ENCODE measurements at regions not wholly inside any gene's neighbourhood (a gene's known extent, or its start where the extent isn't known, plus 50 kb on each side); places are given as distances from the start of the nearest gene placed in this dataset.

DNA sequence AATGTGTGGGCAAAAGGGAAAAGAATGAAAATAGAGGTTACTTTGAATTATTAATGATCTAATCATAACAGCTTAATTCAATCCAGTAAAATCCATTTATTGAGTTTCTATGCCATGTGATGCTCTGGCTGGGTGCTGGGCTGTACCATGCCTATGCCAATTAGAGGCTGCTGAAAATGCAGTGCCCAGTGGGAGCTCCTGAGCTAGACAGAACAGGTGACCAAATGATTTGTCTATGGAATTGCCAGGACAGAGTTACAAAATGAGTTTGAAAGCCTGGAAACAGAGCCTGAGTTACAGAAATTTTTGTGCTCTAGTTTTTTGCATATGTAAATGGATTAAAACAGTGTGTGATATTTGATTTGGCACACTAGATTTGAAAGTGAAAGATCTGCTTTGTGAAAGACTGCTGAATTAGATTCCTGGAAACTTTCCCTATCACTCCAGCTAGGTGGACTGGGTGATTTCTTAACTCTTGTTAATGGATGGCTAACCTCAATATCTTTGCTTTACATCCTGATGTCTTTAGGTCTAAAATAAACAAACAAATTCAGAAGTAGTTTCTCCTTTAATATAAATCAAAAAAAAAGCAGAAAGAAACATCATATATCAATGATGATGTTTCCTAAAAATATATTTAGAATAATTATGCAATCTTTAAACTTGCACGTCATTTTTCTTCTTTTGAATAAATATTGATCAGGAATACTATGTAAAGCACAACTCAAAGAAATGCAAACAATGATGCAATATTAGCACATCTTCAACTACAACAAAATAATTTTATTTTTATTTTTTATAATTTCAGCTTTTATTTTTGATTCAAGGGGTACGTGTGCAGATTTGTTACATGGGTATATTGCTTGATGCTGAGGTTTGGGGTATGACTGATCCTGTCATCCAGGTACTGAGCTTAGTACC, 194.8 kb upstream of the FBXL7 start:
- no peaks in the 10 kb centered on the region for H3K9me3 ChIP-seq (ENCODE audit: control insufficient read depth, low read length)
- intact Hi-C loops (cut with DNase I), result no loop called here
- DNase-seq (no peak), ATAC-seq (ENCODE audit: low FRiP score) (no peak)
- H3K27me3 ChIP-seq (ENCODE audit: control insufficient read depth in 1 of 2, insufficient read depth in 2 of 2, low read length in 1 of 2), result no peaks in the 10 kb centered on the region
- WGBS, 2 donors, result 54 to 64% methylated on average over 2 of the region's 2 CpGs
- no peak overlapping the region for H3K4me3 ChIP-seq (ENCODE audit: low read length in 2 of 2)
- no peaks in the 10 kb centered on the region for H3K36me3 ChIP-seq (ENCODE audit: control insufficient read depth in 1 of 2, insufficient read depth in 2 of 2, low read length in 1 of 2)
- H3K4me1 ChIP-seq (ENCODE audit: control insufficient read depth in 1 of 2, insufficient read depth in 2 of 2, low read length in 2 of 2), result no peaks in the 10 kb centered on the region
- no peak overlapping the region for H3K27ac ChIP-seq (ENCODE audit: low read depth in 1 of 2, low read length in 2 of 2)

DNA sequence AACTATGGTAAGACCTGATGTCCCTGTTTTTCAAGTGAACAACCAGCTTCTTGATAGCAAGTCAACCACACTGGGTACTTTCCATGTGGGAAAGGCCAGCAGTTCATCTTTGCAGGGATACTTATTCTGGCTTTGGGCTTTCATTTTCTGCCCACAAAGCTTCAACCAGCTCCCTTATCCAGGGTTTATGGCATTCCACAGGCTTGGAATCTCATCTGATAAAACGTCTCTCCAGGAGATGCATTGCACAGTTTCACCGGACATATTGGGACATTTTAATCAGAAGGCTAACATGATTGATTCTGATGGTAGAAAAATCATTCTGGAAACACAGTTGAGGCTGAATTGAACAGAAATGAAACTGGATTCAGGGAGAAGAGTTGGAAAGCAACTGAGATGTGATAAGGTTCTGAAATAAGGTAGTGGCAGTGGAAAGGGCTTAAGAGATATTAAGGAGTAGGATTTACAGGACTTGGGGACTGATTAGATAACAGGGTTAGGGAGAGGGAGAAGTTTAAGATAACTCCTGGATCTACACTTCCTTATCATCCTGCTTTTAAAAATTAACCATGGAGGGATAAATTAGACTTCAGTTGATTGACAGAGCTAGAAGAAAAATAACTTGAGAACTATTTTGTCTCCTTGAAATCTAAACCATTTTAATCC, 195.8 kb upstream of the FBXL7 start:
- ATAC-seq (ENCODE audit: low FRiP score) (no peak), DNase-seq (no peak)
- H3K27me3 ChIP-seq (ENCODE audit: control insufficient read depth in 1 of 2, insufficient read depth in 2 of 2, low read length in 1 of 2), result no peaks in the 10 kb centered on the region
- no peak overlapping the region for H3K27ac ChIP-seq (ENCODE audit: low read depth in 1 of 2, low read length in 2 of 2)
- intact Hi-C loops (cut with DNase I), result no loop called here
- WGBS, 2 donors, result 49 to 53% methylated on average over 2 of the region's 2 CpGs
- no peaks in the 10 kb centered on the region for H3K9me3 ChIP-seq (ENCODE audit: control insufficient read depth, low read length)
- H3K36me3 ChIP-seq (ENCODE audit: control insufficient read depth in 1 of 2, insufficient read depth in 2 of 2, low read length in 1 of 2), result no peaks in the 10 kb centered on the region
- H3K4me1 ChIP-seq (ENCODE audit: control insufficient read depth in 1 of 2, insufficient read depth in 2 of 2, low read length in 2 of 2), result no peaks in the 10 kb centered on the region
- no peak overlapping the region for H3K4me3 ChIP-seq (ENCODE audit: low read length in 2 of 2)

DNA sequence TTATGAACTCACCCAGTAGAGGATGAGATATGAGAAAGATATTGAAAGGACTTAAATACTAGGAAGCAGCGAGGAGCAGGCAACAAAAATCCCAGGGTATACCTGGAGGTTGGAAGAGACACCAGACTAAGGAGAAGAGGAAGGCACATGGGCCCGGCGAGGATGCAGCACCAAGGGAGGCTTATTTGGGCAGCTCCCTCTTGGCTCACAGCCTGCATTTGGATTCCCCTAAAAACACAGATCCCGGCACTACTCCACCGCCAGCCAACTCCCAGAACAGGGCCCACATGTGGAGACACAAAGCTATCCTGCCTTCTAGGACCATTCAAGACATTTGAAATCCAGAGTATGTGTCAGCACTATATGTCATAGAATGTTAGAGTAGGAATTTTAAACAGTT, 199.8 kb upstream of the FBXL7 start:
- H3K4me1 ChIP-seq (ENCODE audit: control insufficient read depth in 1 of 2, insufficient read depth in 2 of 2, low read length in 2 of 2), result no peaks in the 10 kb centered on the region
- intact Hi-C loops (cut with DNase I), result no loop called here
- ATAC-seq (ENCODE audit: low FRiP score), result no peak
- no peak overlapping the region for H3K27ac ChIP-seq (ENCODE audit: low read depth in 1 of 2, low read length in 2 of 2)
- DNase-seq, result peak in 1 of 2 donors; percentile 58
- 95 to 97% methylated on average over 5 of the region's 5 CpGs for WGBS, 2 donors
- H3K4me3 ChIP-seq (ENCODE audit: low read length in 2 of 2), result no peak overlapping the region
- no peaks in the 10 kb centered on the region for H3K36me3 ChIP-seq (ENCODE audit: control insufficient read depth in 1 of 2, insufficient read depth in 2 of 2, low read length in 1 of 2)
- H3K9me3 ChIP-seq (ENCODE audit: control insufficient read depth, low read length), result no peaks in the 10 kb centered on the region
- H3K27me3 ChIP-seq (ENCODE audit: control insufficient read depth in 1 of 2, insufficient read depth in 2 of 2, low read length in 1 of 2), result no peaks in the 10 kb centered on the region

DNA sequence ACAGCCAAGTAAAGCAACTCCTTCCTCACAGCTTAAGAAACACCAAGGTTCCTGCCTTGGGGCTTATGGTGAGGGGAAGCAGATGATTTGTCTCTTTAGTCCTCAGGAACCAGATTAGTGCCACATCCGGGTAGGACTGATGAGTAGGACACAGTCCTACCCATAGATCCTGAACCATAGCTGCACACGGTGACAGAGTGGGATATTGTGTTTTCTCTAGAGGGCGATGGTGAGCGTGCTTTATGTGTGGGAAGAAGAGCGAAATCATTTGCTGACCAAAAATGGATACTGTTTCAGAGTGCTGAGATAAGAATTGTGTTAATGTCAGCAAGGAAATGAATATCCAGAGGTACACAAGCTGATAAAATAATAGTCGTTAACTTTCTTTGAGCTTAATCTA, 209.0 kb upstream of the FBXL7 start:
- intact Hi-C loops (cut with DNase I), result no loop called here
- Histone ChIP-seq H3K9me3 (ENCODE audit: control insufficient read depth, low read length) (peaks cover 2% of the 10 kb centered on the region), H3K4me1 (ENCODE audit: control insufficient read depth in 1 of 2, insufficient read depth in 2 of 2, low read length in 2 of 2) (no peaks in the 10 kb centered on the region), H3K27me3 (ENCODE audit: control insufficient read depth in 1 of 2, insufficient read depth in 2 of 2, low read length in 1 of 2) (no peaks in the 10 kb centered on the region), H3K27ac (ENCODE audit: low read depth in 1 of 2, low read length in 2 of 2) (no peak overlapping the region), H3K4me3 (ENCODE audit: low read length in 2 of 2) (no peak overlapping the region), H3K36me3 (ENCODE audit: control insufficient read depth in 1 of 2, insufficient read depth in 2 of 2, low read length in 1 of 2) (no peaks in the 10 kb centered on the region)
- ATAC-seq (ENCODE audit: low FRiP score) (no peak), DNase-seq (no peak)
- 93% methylated on average over 6 of the region's 6 CpGs for WGBS, 2 donors

DNA sequence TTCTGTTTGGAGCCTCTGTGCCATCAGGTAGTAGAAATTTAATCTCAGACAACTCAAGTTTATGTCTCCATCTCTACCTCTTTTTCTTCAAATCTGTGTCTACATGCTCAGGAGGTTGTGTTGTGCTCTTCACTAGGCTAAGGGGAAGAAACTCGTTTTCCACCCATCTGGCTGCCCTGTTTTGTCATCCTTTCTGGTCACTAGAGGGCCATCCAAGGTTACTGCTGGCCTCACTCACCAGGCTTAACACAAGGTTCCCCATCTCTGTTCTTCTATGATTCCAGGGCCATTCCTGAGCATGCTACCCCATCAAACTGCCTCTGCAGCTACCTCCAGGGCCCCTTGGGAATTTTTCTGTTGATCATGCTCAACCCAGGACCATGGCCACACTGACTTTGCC, 213.3 kb upstream of the FBXL7 start:
- H3K9me3 ChIP-seq (ENCODE audit: control insufficient read depth, low read length), result peaks cover 2% of the 10 kb centered on the region
- DNase-seq (no peak), ATAC-seq (ENCODE audit: low FRiP score) (peak; percentile 61)
- H3K27me3 ChIP-seq (ENCODE audit: control insufficient read depth in 1 of 2, insufficient read depth in 2 of 2, low read length in 1 of 2), result no peaks in the 10 kb centered on the region
- no peak overlapping the region for H3K4me3 ChIP-seq (ENCODE audit: low read length in 2 of 2)
- H3K4me1 ChIP-seq (ENCODE audit: control insufficient read depth in 1 of 2, insufficient read depth in 2 of 2, low read length in 2 of 2), result no peaks in the 10 kb centered on the region
- 11 to 15% methylated on average over 1 of the region's 1 CpG for WGBS, 2 donors
- H3K27ac ChIP-seq (ENCODE audit: low read depth in 1 of 2, low read length in 2 of 2), result no peak overlapping the region
- H3K36me3 ChIP-seq (ENCODE audit: control insufficient read depth in 1 of 2, insufficient read depth in 2 of 2, low read length in 1 of 2), result no peaks in the 10 kb centered on the region
- intact Hi-C loops (cut with DNase I), result no loop called here

DNA sequence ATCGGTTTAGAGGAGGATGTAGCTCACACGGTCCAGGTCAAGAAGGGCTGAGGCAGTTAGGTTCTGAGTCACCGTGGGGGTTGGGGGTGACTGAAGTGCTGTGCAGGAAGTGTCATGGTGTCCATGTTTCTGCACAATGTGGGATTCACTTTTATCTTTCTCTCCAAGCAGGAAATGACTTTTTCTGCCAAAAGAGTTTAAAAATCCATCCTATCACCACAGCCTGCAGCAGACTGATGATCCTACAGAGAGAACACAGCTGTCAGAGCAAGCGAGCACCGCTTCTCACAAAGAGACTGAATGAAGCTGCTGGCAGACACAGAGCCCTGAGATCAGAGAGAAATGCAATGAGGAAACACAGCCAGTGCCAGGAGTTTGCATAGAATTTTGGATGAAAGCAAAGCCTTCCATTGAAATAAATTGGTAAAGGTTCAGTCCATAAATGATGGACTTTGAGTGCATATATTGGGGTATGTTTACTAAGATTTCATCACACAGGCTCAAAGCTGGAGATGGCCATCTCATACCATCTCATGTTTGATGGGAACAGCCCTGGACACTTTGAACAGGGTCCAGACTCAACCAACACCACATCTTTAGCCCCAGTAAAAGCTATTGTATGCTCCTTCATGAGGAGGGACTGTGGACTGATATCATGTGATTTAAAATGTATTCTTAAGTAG, 213.9 kb upstream of the FBXL7 start:
- Histone ChIP-seq H3K4me3 (ENCODE audit: low read length in 2 of 2) (no peak overlapping the region), H3K36me3 (ENCODE audit: control insufficient read depth in 1 of 2, insufficient read depth in 2 of 2, low read length in 1 of 2) (no peaks in the 10 kb centered on the region), H3K27me3 (ENCODE audit: control insufficient read depth in 1 of 2, insufficient read depth in 2 of 2, low read length in 1 of 2) (no peaks in the 10 kb centered on the region), H3K9me3 (ENCODE audit: control insufficient read depth, low read length) (no peaks in the 10 kb centered on the region), H3K27ac (ENCODE audit: low read depth in 1 of 2, low read length in 2 of 2) (no peak overlapping the region), H3K4me1 (ENCODE audit: control insufficient read depth in 1 of 2, insufficient read depth in 2 of 2, low read length in 2 of 2) (no peaks in the 10 kb centered on the region)
- intact Hi-C loops (cut with DNase I), result no loop called here
- ATAC-seq (ENCODE audit: low FRiP score), result no peak
- no peak for DNase-seq
- 52 to 64% methylated on average over 5 of the region's 5 CpGs for WGBS, 2 donors

DNA sequence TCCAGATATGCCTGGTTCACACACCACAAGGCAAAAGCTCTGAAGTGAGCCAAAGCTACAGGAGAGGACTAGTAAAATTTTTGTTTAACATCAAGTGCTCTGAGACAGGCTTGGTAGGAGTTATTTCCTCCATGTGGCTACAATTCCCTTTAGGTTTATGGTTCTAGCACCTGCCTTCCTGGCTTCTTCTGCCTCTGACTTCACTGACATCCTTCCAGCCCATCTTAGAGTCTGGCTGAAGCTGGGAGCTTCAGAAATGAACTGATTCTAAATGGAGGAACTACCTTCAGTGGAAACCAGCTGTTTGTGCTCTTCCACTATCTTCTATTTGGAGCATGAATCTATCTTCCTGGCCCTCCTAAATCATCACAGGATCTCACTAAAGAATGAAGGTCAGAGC, 215.3 kb upstream of the FBXL7 start:
- intact Hi-C loops (cut with DNase I), result no loop called here
- no peaks in the 10 kb centered on the region for H3K9me3 ChIP-seq (ENCODE audit: control insufficient read depth, low read length)
- no peaks in the 10 kb centered on the region for H3K36me3 ChIP-seq (ENCODE audit: control insufficient read depth in 1 of 2, insufficient read depth in 2 of 2, low read length in 1 of 2)
- H3K4me3 ChIP-seq (ENCODE audit: low read length in 2 of 2), result no peak overlapping the region
- no peak for ATAC-seq (ENCODE audit: low FRiP score)
- no peak overlapping the region for H3K27ac ChIP-seq (ENCODE audit: low read depth in 1 of 2, low read length in 2 of 2)
- H3K27me3 ChIP-seq (ENCODE audit: control insufficient read depth in 1 of 2, insufficient read depth in 2 of 2, low read length in 1 of 2), result no peaks in the 10 kb centered on the region
- no peak for DNase-seq
- H3K4me1 ChIP-seq (ENCODE audit: control insufficient read depth in 1 of 2, insufficient read depth in 2 of 2, low read length in 2 of 2), result no peaks in the 10 kb centered on the region

DNA sequence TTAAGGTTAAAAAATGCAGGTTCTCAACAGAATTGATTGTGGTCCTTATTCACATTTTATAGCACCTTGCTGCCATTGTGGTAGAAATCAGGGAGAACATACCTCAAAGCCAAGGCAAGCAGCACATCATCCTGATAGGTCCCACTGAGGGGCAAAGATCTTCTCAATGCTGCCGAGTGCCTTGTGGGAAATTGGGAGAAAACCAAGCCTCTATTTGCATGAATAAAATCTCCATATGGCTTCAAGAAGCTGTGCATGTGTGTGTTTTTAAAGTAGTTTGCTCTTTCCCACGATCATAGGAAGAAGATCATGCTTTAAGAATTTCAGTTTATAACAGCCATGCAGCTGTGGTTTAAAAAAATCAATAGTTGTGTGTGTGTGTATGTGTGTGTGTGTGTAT, 216.9 kb upstream of the FBXL7 start:
- peaks cover 2% of the 10 kb centered on the region for H3K9me3 ChIP-seq (ENCODE audit: control insufficient read depth, low read length)
- no peaks in the 10 kb centered on the region for H3K27me3 ChIP-seq (ENCODE audit: control insufficient read depth in 1 of 2, insufficient read depth in 2 of 2, low read length in 1 of 2)
- ATAC-seq (ENCODE audit: low FRiP score) (no peak), DNase-seq (no peak)
- H3K36me3 ChIP-seq (ENCODE audit: control insufficient read depth in 1 of 2, insufficient read depth in 2 of 2, low read length in 1 of 2), result peaks cover 0 to 2% of the 10 kb centered on the region in 2 donors
- H3K4me1 ChIP-seq (ENCODE audit: control insufficient read depth in 1 of 2, insufficient read depth in 2 of 2, low read length in 2 of 2), result no peaks in the 10 kb centered on the region
- 50 to 65% methylated on average over 2 of the region's 2 CpGs for WGBS, 2 donors
- no peak overlapping the region for H3K4me3 ChIP-seq (ENCODE audit: low read length in 2 of 2)
- no peak overlapping the region for H3K27ac ChIP-seq (ENCODE audit: low read depth in 1 of 2, low read length in 2 of 2)
- intact Hi-C loops (cut with DNase I), result no loop called here
